OCI-LY1 (cell line): ENCODE measurements at regions not wholly inside any gene's neighbourhood (a gene's known extent, or its start where the extent isn't known, plus 50 kb on each side); places are given as distances from the start of the nearest gene placed in this dataset.
"Not testable (repeated sequence)": the region's sequence is repeated elsewhere in the genome, so short reads cannot be mapped to it uniquely, and the experiment has no call there.

Experiments used
- H2AFZ ChIP-seq: fragments of 200-600 bp; sonication (generic), shearing (Covaris generic); 2 replicates; pipeline ENCODE4 v1.6.0; 2014; ENCODE audit warnings: antibody characterized with exemption, mild to moderate bottlenecking, low read length
- H3F3A ChIP-seq: fragments of 200-600 bp; sonication (generic), shearing (Covaris generic); 2 replicates; pipeline ENCODE4 v1.6.0; 2014; ENCODE audit warnings: mild to moderate bottlenecking, antibody characterized with exemption, low read length, moderate library complexity; ENCODE audit not compliant: insufficient read depth
- H3K27ac ChIP-seq: fragments of 200-600 bp; sonication (generic); 2 replicates; pipeline ENCODE4 v1.5.1; 2014; ENCODE audit warnings: low read length, mixed run types, mild to moderate bottlenecking, low read depth; ENCODE audit not compliant: poor library complexity, severe bottlenecking
- H3K27me3 ChIP-seq: fragments of 200-600 bp; sonication (generic); 2 replicates; pipeline ENCODE4 v1.6.0; 2014; ENCODE audit warnings: antibody characterized with exemption, mild to moderate bottlenecking, low read length, moderate library complexity; ENCODE audit not compliant: insufficient read depth
- H3K36me3 ChIP-seq: fragments of 200-600 bp; sonication (generic); 2 replicates; pipeline ENCODE4 v1.6.1; 2014; ENCODE audit warnings: mild to moderate bottlenecking, antibody characterized with exemption, low read length, moderate library complexity, mixed read lengths; ENCODE audit not compliant: insufficient read depth
- H3K4me1 ChIP-seq: fragments of 200-600 bp; sonication (generic); 2 replicates; pipeline ENCODE4 v1.5.1; 2014; ENCODE audit warnings: mild to moderate bottlenecking, low read length, moderate library complexity; ENCODE audit not compliant: insufficient read depth, severe bottlenecking
- H3K4me2 ChIP-seq: fragments of 200-600 bp; sonication (generic), shearing (Covaris generic); 2 replicates; pipeline ENCODE4 v1.6.1; 2014; ENCODE audit warnings: low read length
- H3K4me3 ChIP-seq: fragments of 200-600 bp; sonication (generic); 2 replicates; pipeline ENCODE4 v1.5.1; 2014; ENCODE audit warnings: low read length, low read depth, mild to moderate bottlenecking, mixed read lengths; ENCODE audit not compliant: poor library complexity, severe bottlenecking
- H3K79me2 ChIP-seq: fragments of 200-600 bp; shearing (Covaris generic); 2 replicates; pipeline ENCODE4 v1.6.1; 2016; ENCODE audit warnings: mixed run types, low read length, mixed read lengths; ENCODE audit not compliant: insufficient read depth
- H3K9ac ChIP-seq: fragments of 200-600 bp; sonication (generic), shearing (Covaris generic); 2 replicates; pipeline ENCODE4 v1.6.1; 2014; ENCODE audit warnings: mild to moderate bottlenecking, low read length, mixed read lengths
- H3K9me2 ChIP-seq: fragments of 200-600 bp; sonication (generic), shearing (Covaris generic); 2 replicates; pipeline ENCODE4 v1.6.1; 2014; ENCODE audit warnings: low read depth, mild to moderate bottlenecking, low read length, mixed read lengths
- H3K9me3 ChIP-seq: fragments of 200-600 bp; shearing (Covaris generic); 2 replicates; pipeline ENCODE4 v1.6.1; 2014; ENCODE audit warnings: low read length, mixed read lengths
- H4K20me1 ChIP-seq: fragments of 200-600 bp; sonication (generic), shearing (Covaris generic); 2 replicates; pipeline ENCODE4 v1.6.0; 2016; ENCODE audit warnings: mild to moderate bottlenecking, low read length; ENCODE audit not compliant: insufficient read depth

DNA sequence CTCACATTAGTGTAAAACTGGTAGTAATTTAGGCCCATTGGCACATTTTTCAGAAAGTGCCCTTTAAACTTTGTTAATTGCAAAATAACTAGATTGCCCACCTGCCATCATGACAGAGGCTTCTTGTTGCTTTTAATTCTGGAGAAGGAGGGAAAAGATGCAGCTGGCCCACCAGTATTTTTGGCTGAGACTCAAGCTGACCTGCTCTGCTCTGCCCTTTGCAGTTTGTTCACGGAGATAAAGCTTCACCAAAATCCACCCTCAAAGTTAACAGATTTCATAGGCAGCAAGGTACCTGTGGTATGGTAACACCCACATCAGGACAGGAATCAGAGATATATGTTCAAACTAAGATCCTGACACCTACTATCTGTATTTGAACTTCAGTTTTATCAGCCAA, 170.2 kb upstream of the OR4C13 start:
- not testable (repeated sequence) for H2AFZ ChIP-seq, H4K20me1 ChIP-seq, H3K4me1 ChIP-seq, H3K79me2 ChIP-seq, H3K4me2 ChIP-seq, H3K27ac ChIP-seq, H3K9ac ChIP-seq, H3K36me3 ChIP-seq, H3K4me3 ChIP-seq, H3K9me2 ChIP-seq, H3F3A ChIP-seq, H3K9me3 ChIP-seq, H3K27me3 ChIP-seq

- H3K4me1 ChIP-seq, H4K20me1 ChIP-seq, H3K9me3 ChIP-seq, H3K27ac ChIP-seq, H3K27me3 ChIP-seq, H3K4me3 ChIP-seq, H3F3A ChIP-seq, H3K36me3 ChIP-seq, H3K79me2 ChIP-seq, H3K9me2 ChIP-seq, H3K4me2 ChIP-seq, H3K9ac ChIP-seq, H2AFZ ChIP-seq: not testable (repeated sequence)
Observed at GRCh38 chr11:49783841-49784240, 168.3 kb upstream of the OR4C13 start.

DNA sequence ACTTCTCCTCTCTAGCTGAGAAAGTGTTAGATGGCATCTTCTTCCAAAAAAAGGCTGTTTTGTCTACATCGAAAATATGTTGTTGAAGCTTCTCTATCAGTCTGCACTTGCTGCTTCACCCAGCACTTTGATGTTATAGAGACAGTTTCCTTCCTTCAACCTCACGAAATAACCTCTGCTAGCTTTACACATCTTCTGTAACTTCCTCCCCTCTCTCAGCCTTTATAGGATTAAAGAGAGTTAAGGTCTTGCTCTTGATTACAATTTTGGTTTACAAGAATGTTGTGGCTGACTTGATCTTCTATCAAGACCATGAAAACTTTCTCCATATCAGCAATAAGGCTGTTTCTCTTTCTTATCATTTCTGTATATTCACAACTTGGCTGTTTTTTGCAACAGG, 162.4 kb upstream of the OR4C13 start:
- H3K27me3 ChIP-seq, H3K4me1 ChIP-seq, H3K9me3 ChIP-seq, H3K9me2 ChIP-seq, H3K79me2 ChIP-seq, H3F3A ChIP-seq, H3K27ac ChIP-seq, H3K4me2 ChIP-seq, H2AFZ ChIP-seq, H3K36me3 ChIP-seq, H4K20me1 ChIP-seq, H3K4me3 ChIP-seq, H3K9ac ChIP-seq: not testable (repeated sequence)

DNA sequence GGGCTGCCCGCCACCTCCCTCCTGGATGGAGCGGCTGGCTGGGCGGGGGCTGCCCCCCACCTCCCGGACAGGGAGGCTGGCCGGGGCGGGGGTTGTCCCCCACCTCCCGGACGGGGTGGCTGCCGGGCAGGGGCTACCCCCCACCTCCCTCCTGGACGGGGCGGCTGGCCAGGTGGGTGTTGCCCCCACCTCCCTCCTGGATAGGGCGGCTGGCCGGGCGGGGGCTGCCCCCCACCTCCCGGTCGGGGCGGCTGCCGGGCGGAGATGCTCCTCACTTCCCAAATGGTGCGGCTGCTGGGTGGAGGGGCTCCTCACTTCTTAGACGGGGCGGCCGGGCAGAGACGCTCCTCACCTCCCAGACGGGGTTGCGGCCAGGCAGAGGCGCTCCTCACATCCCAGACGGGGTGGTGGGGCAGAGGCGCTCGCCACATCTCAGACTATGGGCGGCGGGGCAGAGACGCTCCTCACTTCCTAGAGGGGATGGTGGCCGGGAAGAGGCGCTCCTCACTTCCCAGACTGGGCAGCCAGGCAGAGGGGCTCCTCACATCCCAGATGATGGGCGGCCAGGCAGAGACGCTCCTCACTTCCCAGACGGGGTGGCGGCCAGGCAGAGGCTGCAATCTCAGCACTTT, 153.9 kb upstream of the OR4C13 start:
- not testable (repeated sequence) for H3K9ac ChIP-seq, H2AFZ ChIP-seq, H3K9me2 ChIP-seq, H3K27ac ChIP-seq, H3K27me3 ChIP-seq, H3K4me3 ChIP-seq, H3K79me2 ChIP-seq, H3F3A ChIP-seq, H3K4me2 ChIP-seq, H3K9me3 ChIP-seq, H3K4me1 ChIP-seq, H3K36me3 ChIP-seq, H4K20me1 ChIP-seq

DNA sequence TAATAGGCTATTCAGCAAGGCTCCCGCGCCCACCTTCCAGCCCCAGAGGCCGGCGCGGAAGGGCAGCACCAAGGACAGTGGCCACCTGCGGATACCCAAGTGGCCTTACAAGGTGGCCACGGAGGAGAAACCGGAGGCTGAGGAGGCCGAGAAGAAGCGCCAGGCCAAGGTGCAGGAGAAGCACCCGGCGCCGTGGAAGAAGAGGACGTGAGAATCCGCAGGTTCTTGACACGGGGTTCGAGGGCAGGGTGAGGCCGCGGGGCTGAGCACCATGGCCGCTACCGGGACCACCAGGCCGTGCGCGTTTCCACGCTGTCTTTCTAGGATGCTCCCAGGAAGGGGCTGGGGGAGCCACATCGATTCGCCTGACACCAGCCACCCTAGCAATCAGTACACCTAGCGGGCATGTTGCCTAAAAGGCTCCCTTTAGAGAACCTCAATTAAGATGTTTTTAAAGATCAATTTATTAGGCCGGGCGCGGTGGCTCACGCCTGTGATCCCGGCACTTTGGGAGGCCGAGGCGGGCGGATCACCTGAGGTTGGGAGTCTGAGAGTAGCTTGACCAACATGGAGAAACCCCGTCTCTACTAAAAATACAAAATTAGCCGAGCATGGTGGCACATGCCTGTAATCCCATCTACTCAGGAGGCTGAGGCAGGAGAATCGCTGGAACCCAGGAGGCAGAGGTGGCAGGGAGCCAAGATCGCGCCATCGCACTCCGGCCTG, 134.3 kb upstream of the OR4C13 start:
- H4K20me1 ChIP-seq, H3K36me3 ChIP-seq, H3F3A ChIP-seq, H3K79me2 ChIP-seq, H3K27me3 ChIP-seq, H3K4me1 ChIP-seq, H2AFZ ChIP-seq, H3K9me2 ChIP-seq, H3K4me3 ChIP-seq, H3K27ac ChIP-seq, H3K9ac ChIP-seq, H3K4me2 ChIP-seq, H3K9me3 ChIP-seq: not testable (repeated sequence)

DNA sequence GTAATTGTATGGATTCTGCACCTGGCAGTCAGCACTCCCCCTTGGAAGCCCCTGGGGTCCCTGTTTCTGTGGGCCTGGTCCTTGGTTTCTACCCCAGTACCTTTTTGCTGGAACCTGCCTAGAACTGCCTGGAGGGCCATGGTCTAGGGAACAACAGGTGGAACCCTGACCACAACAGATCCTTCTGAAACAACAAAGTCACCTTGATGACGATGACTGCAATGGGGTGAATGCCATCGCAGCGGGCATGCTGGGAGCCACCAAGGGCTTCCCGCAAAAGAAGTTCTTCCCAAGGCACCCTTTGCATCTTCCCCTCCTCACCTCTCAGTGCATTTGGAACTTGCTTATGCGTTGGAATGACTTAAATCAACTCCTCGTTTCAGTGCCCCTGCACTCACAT, 129.0 kb upstream of the OR4C13 start:
- H3K27me3 ChIP-seq, H3K9me3 ChIP-seq, H3K4me2 ChIP-seq, H3K36me3 ChIP-seq, H3K4me1 ChIP-seq, H3K9ac ChIP-seq, H2AFZ ChIP-seq, H3K9me2 ChIP-seq, H4K20me1 ChIP-seq, H3F3A ChIP-seq, H3K27ac ChIP-seq, H3K4me3 ChIP-seq, H3K79me2 ChIP-seq: not testable (repeated sequence)

DNA sequence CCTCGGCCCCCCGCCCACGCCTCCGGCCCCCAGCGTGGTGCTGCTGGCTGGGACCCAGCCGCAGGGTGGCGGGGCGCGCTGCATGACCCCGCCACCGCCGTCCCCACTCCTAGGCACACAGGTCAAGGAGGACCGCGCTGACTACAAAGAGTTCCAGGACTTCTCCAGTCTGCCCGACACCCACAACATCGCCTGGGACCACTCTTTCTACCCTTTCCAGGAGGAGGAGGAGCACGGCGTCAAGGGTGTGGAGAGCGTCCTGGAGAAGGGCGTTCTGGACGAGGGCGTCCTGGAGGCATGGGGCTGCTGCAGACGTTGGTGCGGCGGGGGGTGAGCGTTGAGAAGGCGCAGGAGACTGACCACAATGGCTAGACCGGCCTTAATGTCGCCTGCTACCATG, 101.7 kb upstream of the OR4C13 start:
- not testable (repeated sequence) for H3K9me2 ChIP-seq, H3K36me3 ChIP-seq, H3K27me3 ChIP-seq, H3K4me1 ChIP-seq, H3K4me2 ChIP-seq, H3F3A ChIP-seq, H4K20me1 ChIP-seq, H3K9me3 ChIP-seq, H3K79me2 ChIP-seq, H3K27ac ChIP-seq, H2AFZ ChIP-seq, H3K4me3 ChIP-seq, H3K9ac ChIP-seq
